Ishikawa (cell line): ENCODE measurements at regions not wholly inside any gene's neighbourhood (a gene's known extent, or its start where the extent isn't known, plus 50 kb on each side); places are given as distances from the start of the nearest gene placed in this dataset.

ENCODE experiments used
- CEBPB ChIP-seq: IDR thresholded peaks from 2 replicates; pipeline ENCODE4 v1.6.1; 2012
- FOXM1 ChIP-seq: IDR thresholded peaks from 2 replicates; pipeline ENCODE4 v1.6.1; 2012; ENCODE audit warnings: low read depth, borderline replicate concordance
- TCF12 ChIP-seq: IDR thresholded peaks from 2 replicates; pipeline ENCODE4 v1.6.1; 2012; ENCODE audit warnings: low read depth
- ZBTB7A ChIP-seq: IDR thresholded peaks from 2 replicates; pipeline ENCODE4 v1.6.1; 2012; ENCODE audit warnings: low read depth

GRCh38 chr5:144798595-144798994 lies 627.9 kb downstream of the KCTD16 start:
- no peak for TF ChIP-seq CEBPB
- TF ChIP-seq ZBTB7A, result no peak
- TF ChIP-seq FOXM1, result no peak
- TF ChIP-seq TCF12, result no peak
